ENCODE measurements at regions not wholly inside any gene's neighbourhood (a gene's known extent, or its start where the extent isn't known, plus 50 kb on each side); places are given as distances from the start of the nearest gene placed in this dataset.

GRCh38 chrY:19354061-19354856 is 390.3 kb downstream of the KDM5D start:
- no peak for DNase-seq

GRCh38 chrY:19351616-19352015 is 392.9 kb downstream of the KDM5D start:
- no peak for DNase-seq

GRCh38 chrY:19321701-19322100 is 422.8 kb downstream of the KDM5D start:
- DNase-seq: no peak

- no peak for DNase-seq
Measured at GRCh38 chrY:19319135-19319534, 425.4 kb downstream of the KDM5D start.

- no peak for DNase-seq
Measured at GRCh38 chrY:19317271-19317987, 427.1 kb downstream of the KDM5D start.

- DNase-seq: no peak
Measured at GRCh38 chrY:19307627-19308026, 436.9 kb downstream of the KDM5D start.

- no peak for DNase-seq
Measured at GRCh38 chrY:19303136-19303535, 441.4 kb downstream of the KDM5D start.

GRCh38 chrY:19290925-19291324 is 453.6 kb downstream of the KDM5D start:
- no peak for DNase-seq

- DNase-seq: no peak
Measured at GRCh38 chrY:19274076-19274475, 470.4 kb downstream of the KDM5D start.

GRCh38 chrY:19268331-19268730 is 476.2 kb downstream of the KDM5D start:
- no peak for DNase-seq

- DNase-seq: no peak
Measured at GRCh38 chrY:19265404-19265803, 479.1 kb downstream of the KDM5D start.

- DNase-seq: no peak
Measured at GRCh38 chrY:19262310-19262709, 482.2 kb downstream of the KDM5D start.

- DNase-seq: no peak
Measured at GRCh38 chrY:19232276-19232994, 458.9 kb upstream of the HSFY2 start.

- no peak for DNase-seq
Measured at GRCh38 chrY:19220784-19221183, 447.2 kb upstream of the HSFY2 start.

GRCh38 chrY:19208915-19209314 is 435.4 kb upstream of the HSFY2 start:
- DNase-seq: no peak

- DNase-seq: no peak
Measured at GRCh38 chrY:19207048-19207447, 433.5 kb upstream of the HSFY2 start.

- DNase-seq: no peak
Measured at GRCh38 chrY:19180824-19181223, 407.3 kb upstream of the HSFY2 start.

- DNase-seq: no peak
Measured at GRCh38 chrY:19168202-19168565, 394.6 kb upstream of the HSFY2 start.

- DNase-seq: no peak
Measured at GRCh38 chrY:19167319-19168201, 394.0 kb upstream of the HSFY2 start.

GRCh38 chrY:19148783-19149182 is 375.2 kb upstream of the HSFY2 start:
- no peak for DNase-seq

- DNase-seq: no peak
Measured at GRCh38 chrY:19146296-19146695, 372.8 kb upstream of the HSFY2 start.

GRCh38 chrY:19142093-19142492 is 368.6 kb upstream of the HSFY2 start:
- DNase-seq: no peak

Measured in suppressor macrophage (primary cell).